Ascending aorta (tissue), 2 donors: ENCODE measurements at regions not wholly inside any gene's neighbourhood (a gene's known extent, or its start where the extent isn't known, plus 50 kb on each side); places are given as distances from the start of the nearest gene placed in this dataset.

ENCODE experiments used
- DNase-seq, 2 donors: peaks; one replicate each; pipeline ENCODE4 v3.0.0-alpha.2; 2019; ENCODE audit warnings: low spot score in 2 of 2
- H3K27ac ChIP-seq, 2 donors: fragments of 200-600 bp; sonication (generic); one replicate each; pipeline ENCODE4 v1.5.1; 2016 to 2017; ENCODE audit warnings: mild to moderate bottlenecking in 1 of 2
- H3K27me3 ChIP-seq: fragments of 200-600 bp; sonication (generic); one replicate; pipeline ENCODE4 v1.5.1; 2017
- H3K36me3 ChIP-seq, 2 donors: fragments of 200-600 bp; sonication (generic); one replicate each; pipeline ENCODE4 v1.5.1; 2016
- H3K4me1 ChIP-seq, 2 donors: fragments of 200-600 bp; sonication (generic); one replicate each; pipeline ENCODE4 v1.5.1; 2016 to 2017; ENCODE audit warnings: mild to moderate bottlenecking in 1 of 2
- H3K4me3 ChIP-seq, 2 donors: fragments of 200-600 bp; sonication (generic); one replicate each; pipeline ENCODE4 v1.5.1; 2016 to 2017; ENCODE audit warnings: mild to moderate bottlenecking in 1 of 2
- H3K9me3 ChIP-seq, 2 donors: fragments of 200-600 bp; sonication (generic); one replicate each; pipeline ENCODE4 v1.5.1; 2016
- intact Hi-C: fragments of 100-400 bp; cut with DNase I; formaldehyde crosslinking; loops from one replicate; pipeline ENCODE4 v1.15.1; 2023
- TF ChIP-seq, protein P1 (sequence below), 3 experiments: fragments of 200-600 bp in 2 of 3; fragments of 450-650 bp in 1 of 3; sonication (generic) in 2 of 3; IDR thresholded peaks; one replicate each; pipeline ENCODE4 v1.5.1; 2016 to 2019; ENCODE audit warnings: antibody characterized with exemption in 3 of 3, mild to moderate bottlenecking in 1 of 3, moderate library complexity in 1 of 3

GRCh38 chr4:60589425-60589824 is 610.7 kb upstream of the ADGRL3 start:
- no peaks in the 10 kb centered on the region for H3K4me1 ChIP-seq
- no peaks in the 10 kb centered on the region for H3K27me3 ChIP-seq
- H3K9me3 ChIP-seq = no peaks in the 10 kb centered on the region
- no peaks in the 10 kb centered on the region for H3K36me3 ChIP-seq
- TF ChIP-seq, protein P1, sequence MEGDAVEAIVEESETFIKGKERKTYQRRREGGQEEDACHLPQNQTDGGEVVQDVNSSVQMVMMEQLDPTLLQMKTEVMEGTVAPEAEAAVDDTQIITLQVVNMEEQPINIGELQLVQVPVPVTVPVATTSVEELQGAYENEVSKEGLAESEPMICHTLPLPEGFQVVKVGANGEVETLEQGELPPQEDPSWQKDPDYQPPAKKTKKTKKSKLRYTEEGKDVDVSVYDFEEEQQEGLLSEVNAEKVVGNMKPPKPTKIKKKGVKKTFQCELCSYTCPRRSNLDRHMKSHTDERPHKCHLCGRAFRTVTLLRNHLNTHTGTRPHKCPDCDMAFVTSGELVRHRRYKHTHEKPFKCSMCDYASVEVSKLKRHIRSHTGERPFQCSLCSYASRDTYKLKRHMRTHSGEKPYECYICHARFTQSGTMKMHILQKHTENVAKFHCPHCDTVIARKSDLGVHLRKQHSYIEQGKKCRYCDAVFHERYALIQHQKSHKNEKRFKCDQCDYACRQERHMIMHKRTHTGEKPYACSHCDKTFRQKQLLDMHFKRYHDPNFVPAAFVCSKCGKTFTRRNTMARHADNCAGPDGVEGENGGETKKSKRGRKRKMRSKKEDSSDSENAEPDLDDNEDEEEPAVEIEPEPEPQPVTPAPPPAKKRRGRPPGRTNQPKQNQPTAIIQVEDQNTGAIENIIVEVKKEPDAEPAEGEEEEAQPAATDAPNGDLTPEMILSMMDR (IDR thresholded peaks at IDR 0.05) = no peak
- no peak overlapping the region for H3K4me3 ChIP-seq
- intact Hi-C loops = no loop called here
- H3K27ac ChIP-seq = no peak overlapping the region
- no peak for DNase-seq

- H3K36me3 ChIP-seq = no peaks in the 10 kb centered on the region
- H3K27me3 ChIP-seq = no peaks in the 10 kb centered on the region
- H3K9me3 ChIP-seq = no peaks in the 10 kb centered on the region
- no peak overlapping the region for H3K27ac ChIP-seq
- TF ChIP-seq, protein P1 (IDR thresholded peaks at IDR 0.05) = no peak
- no peaks in the 10 kb centered on the region for H3K4me1 ChIP-seq
- intact Hi-C loops = no loop called here
- DNase-seq = no peak
- H3K4me3 ChIP-seq = no peak overlapping the region
Observed at GRCh38 chr4:60590116-60590515, 610.0 kb upstream of the ADGRL3 start.

GRCh38 chr4:60605646-60606354 is 594.3 kb upstream of the ADGRL3 start:
- Histone ChIP-seq H3K4me1 (no peaks in the 10 kb centered on the region), H3K4me3 (no peak overlapping the region), H3K27ac (no peak overlapping the region), H3K36me3 (no peaks in the 10 kb centered on the region), H3K9me3 (no peaks in the 10 kb centered on the region), H3K27me3 (no peaks in the 10 kb centered on the region)
- DNase-seq = no peak
- intact Hi-C loops = no loop called here
- TF ChIP-seq, protein P1 (IDR thresholded peaks at IDR 0.05) = no peak

DNA sequence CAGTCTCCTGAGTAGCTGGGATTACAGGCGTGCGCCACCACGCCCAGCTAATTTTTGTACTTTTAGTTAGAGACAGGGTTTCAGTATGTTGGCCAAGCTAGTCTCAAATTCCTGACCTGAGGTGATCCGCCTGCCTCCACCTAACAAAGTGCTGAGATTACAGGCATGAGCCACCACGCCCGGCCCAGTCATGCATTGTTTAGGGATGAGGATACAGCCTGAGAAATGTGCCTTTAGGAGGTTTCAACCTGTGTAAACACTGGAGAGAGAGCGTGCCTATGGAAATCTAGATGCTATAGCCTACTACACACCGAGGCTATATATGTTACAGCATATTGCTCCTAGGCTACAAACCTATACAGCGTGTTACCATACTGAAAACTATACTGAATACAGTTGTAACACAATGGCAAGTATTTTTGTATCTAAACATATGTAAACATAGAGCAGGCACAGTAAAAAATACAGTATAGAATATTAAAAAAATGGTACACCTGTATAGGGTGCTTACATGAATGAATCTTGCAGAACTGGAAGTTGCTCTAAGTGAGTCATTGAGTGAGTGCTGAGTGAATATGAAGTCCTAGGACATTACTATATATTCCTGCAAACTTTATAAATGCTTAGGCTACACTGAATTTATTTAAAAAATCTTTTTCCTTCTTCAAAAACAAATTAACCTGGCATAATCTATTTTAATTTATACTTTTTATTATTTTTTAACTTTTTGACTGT is 588.2 kb upstream of the ADGRL3 start:
- no peak for DNase-seq

DNA sequence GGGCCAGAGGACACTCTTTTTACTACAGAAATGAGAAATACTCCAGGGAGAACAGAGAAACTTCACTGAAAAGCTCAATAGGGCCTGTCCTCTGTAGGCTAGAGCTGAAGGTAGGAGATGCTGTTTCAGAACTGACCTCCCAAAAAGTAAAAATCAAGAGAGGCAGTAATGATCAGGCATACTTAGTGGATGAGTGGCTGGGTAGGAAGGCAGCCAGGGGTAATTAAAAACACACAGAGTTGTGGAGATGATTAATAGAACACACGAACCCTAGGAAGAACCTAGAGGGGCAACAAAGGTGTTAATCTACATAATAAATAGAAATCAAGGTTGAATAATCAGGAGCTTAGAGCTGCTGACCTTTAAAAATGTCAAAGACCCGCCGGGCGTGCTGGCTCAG is 582.4 kb upstream of the ADGRL3 start:
- H3K4me3 ChIP-seq = no peak overlapping the region
- H3K27ac ChIP-seq = no peak overlapping the region
- no peaks in the 10 kb centered on the region for H3K36me3 ChIP-seq
- H3K4me1 ChIP-seq = peaks cover 0 to 5% of the 10 kb centered on the region in 2 donors
- H3K9me3 ChIP-seq = peaks cover 0 to 10% of the 10 kb centered on the region in 2 donors
- H3K27me3 ChIP-seq = no peaks in the 10 kb centered on the region
- no peak for DNase-seq
- TF ChIP-seq, protein P1 (IDR thresholded peaks at IDR 0.05) = no peak
- intact Hi-C loops = no loop called here

More for the DNA sequence above, 588.2 kb upstream of the ADGRL3 start:
- H3K4me1 ChIP-seq = no peaks in the 10 kb centered on the region
- no peak overlapping the region for H3K27ac ChIP-seq
- no peaks in the 10 kb centered on the region for H3K27me3 ChIP-seq
- peaks cover 0 to 10% of the 10 kb centered on the region in 2 donors for H3K9me3 ChIP-seq
- no peaks in the 10 kb centered on the region for H3K36me3 ChIP-seq
- intact Hi-C loops = no loop called here
- H3K4me3 ChIP-seq = no peak overlapping the region
- TF ChIP-seq, protein P1 (IDR thresholded peaks at IDR 0.05) = no peak
